SK-N-SH (cell line): ENCODE measurements at regions not wholly inside any gene's neighbourhood (a gene's known extent, or its start where the extent isn't known, plus 50 kb on each side); places are given as distances from the start of the nearest gene placed in this dataset.

Experiments used
- CTCF ChIA-PET: fragments of 300-600, 350-600 bp; formaldehyde crosslinking; extraction: SDS; loops from one replicate; lab custom pipeline; 2021; lab: Yijun Ruan, JAX
- POLR2A ChIA-PET: fragments of 350-600 bp; sonication (Branson Sonifier 250); formaldehyde crosslinking; extraction: SDS; loops from one replicate; lab custom pipeline; 2020; ENCODE audit warnings: antibody characterized with exemption, inconsistent platforms; lab: Yijun Ruan, JAX
- DNase-seq: peaks from one replicate; pipeline ENCODE4 v3.0.0; 2012
- H2AFZ ChIP-seq: fragments of 200-600 bp; sonication (generic); 2 replicates; pipeline ENCODE4 v1.8.1; 2016; ENCODE audit warnings: antibody characterized with exemption, mild to moderate bottlenecking, low read depth
- H3F3A ChIP-seq: fragments of 200-600 bp; sonication (generic); replicated peaks from 2 replicates; pipeline ENCODE3; 2016; ENCODE audit warnings: antibody characterized with exemption, mild to moderate bottlenecking; ENCODE audit not compliant: insufficient read depth
- H3K27ac ChIP-seq, 2 experiments: fragments of 200-500 bp in 1 of 2; fragments of 200-600 bp in 1 of 2; sonication (Bioruptor generic) in 1 of 2; sonication (generic), shearing (Covaris generic) in 1 of 2; 2 replicates each; pipeline versions ENCODE4 v1.5.1 to v1.6.1; 2014 to 2016; ENCODE audit warnings: low read depth in 2 of 2, inconsistent platforms in 1 of 2, low read length in 1 of 2, mild to moderate bottlenecking in 1 of 2, mixed read lengths in 1 of 2
- H3K27me3 ChIP-seq: fragments of 200-600 bp; sonication (generic), shearing (Covaris generic); 2 replicates; pipeline ENCODE4 v1.6.1; 2016; ENCODE audit warnings: mixed run types; ENCODE audit not compliant: insufficient read depth
- H3K36me3 ChIP-seq, 2 experiments: fragments of 200-500 bp in 1 of 2; fragments of 200-600 bp in 1 of 2; sonication (Bioruptor generic) in 1 of 2; sonication (generic) in 1 of 2; replicated peaks in 1 of 2; 2 replicates each; pipeline versions ENCODE3 to v1.5.1; 2014 to 2016; ENCODE audit warnings: low read length in 1 of 2, mild to moderate bottlenecking in 1 of 2; ENCODE audit not compliant: insufficient read depth in 2 of 2, control insufficient read depth in 1 of 2
- H3K4me1 ChIP-seq, 2 experiments: fragments of 200-500 bp in 1 of 2; fragments of 200-600 bp in 1 of 2; sonication (Bioruptor generic) in 1 of 2; sonication (generic), shearing (Covaris generic) in 1 of 2; 2 replicates each; pipeline versions ENCODE4 v1.5.1 to v1.6.1; 2014 to 2016; ENCODE audit warnings: low read depth in 1 of 2, low read length in 1 of 2, mixed run types in 1 of 2; ENCODE audit not compliant: insufficient read depth in 2 of 2, control insufficient read depth in 1 of 2
- H3K4me2 ChIP-seq: fragments of 200-600 bp; sonication (generic), shearing (Covaris generic); 2 replicates; pipeline ENCODE4 v1.6.1; 2017; ENCODE audit warnings: mixed run types
- H3K4me3 ChIP-seq, 2 experiments: fragments of 200-500 bp in 1 of 2; fragments of 200-600 bp in 1 of 2; sonication (Bioruptor generic) in 1 of 2; sonication (generic), shearing (Covaris generic) in 1 of 2; 2 replicates each; pipeline versions ENCODE4 v1.5.1 to v1.8.1; 2014 to 2016; ENCODE audit warnings: low read depth in 2 of 2, inconsistent platforms in 1 of 2, low read length in 1 of 2, mild to moderate bottlenecking in 1 of 2, mixed read lengths in 1 of 2, moderate library complexity in 1 of 2
- H3K79me2 ChIP-seq: fragments of 200-600 bp; sonication (generic); 2 replicates; pipeline ENCODE4 v1.8.1; 2017; ENCODE audit warnings: mild to moderate bottlenecking; ENCODE audit not compliant: insufficient read depth
- H3K9ac ChIP-seq: fragments of 200-600 bp; sonication (generic); 2 replicates; pipeline ENCODE4 v1.6.1; 2017; ENCODE audit warnings: mixed run types
- H3K9me2 ChIP-seq: fragments of 200-600 bp; sonication (generic); 2 replicates; pipeline ENCODE4 v1.6.1; 2017; ENCODE audit warnings: mixed run types
- H3K9me3 ChIP-seq: fragments of 200-600 bp; sonication (generic); 2 replicates; pipeline ENCODE4 v1.6.1; 2017; ENCODE audit warnings: mixed run types, mild to moderate bottlenecking, moderate library complexity
- H4K20me1 ChIP-seq: fragments of 200-600 bp; sonication (generic); 2 replicates; pipeline ENCODE4 v1.6.1; 2017; ENCODE audit warnings: mild to moderate bottlenecking, mixed run types; ENCODE audit not compliant: insufficient read depth
- CHD2 ChIP-seq: fragments of 150-350 bp; IDR thresholded peaks from 2 replicates; pipeline ENCODE4 v1.6.1; 2018; ENCODE audit warnings: low read length; ENCODE audit not compliant: partially characterized antibody
- GABPA ChIP-seq: IDR thresholded peaks from 2 replicates; pipeline ENCODE4 v1.4.0; 2012; ENCODE audit warnings: low read depth, mild to moderate bottlenecking
- RXRA ChIP-seq: IDR thresholded peaks from 2 replicates; pipeline ENCODE4 v1.4.0; 2012; ENCODE audit warnings: low read depth, mild to moderate bottlenecking, borderline replicate concordance
- YY1 ChIP-seq: IDR thresholded peaks from 2 replicates; pipeline ENCODE4 v1.4.0; 2012; ENCODE audit warnings: low read depth, mild to moderate bottlenecking
- WGBS: methylation state at CpG from one replicate; pipeline ENCODE4 v1.1.6; 2017; ENCODE audit warnings: low lambda C conversion rate; 5-methylcytosine and 5-hydroxymethylcytosine counted together
- TF ChIP-seq, protein P1 (sequence below): IDR thresholded peaks from 2 replicates; pipeline ENCODE4 v1.4.0; 2012; ENCODE audit warnings: low read depth, borderline replicate concordance
- TF ChIP-seq, protein P2 (sequence below): IDR thresholded peaks from 2 replicates; pipeline ENCODE4; 2012
- TF ChIP-seq, protein P3 (sequence below): fragments of 150-350 bp; IDR thresholded peaks from 2 replicates; pipeline ENCODE4 v1.6.1; 2017; ENCODE audit warnings: antibody characterized with exemption, low read length, low read depth, borderline replicate concordance
- TF ChIP-seq, protein P4 (sequence below): IDR thresholded peaks from 2 replicates; pipeline ENCODE4 v1.6.1; 2012; ENCODE audit warnings: mild to moderate bottlenecking, low read depth, low read length, moderate library complexity

DNA sequence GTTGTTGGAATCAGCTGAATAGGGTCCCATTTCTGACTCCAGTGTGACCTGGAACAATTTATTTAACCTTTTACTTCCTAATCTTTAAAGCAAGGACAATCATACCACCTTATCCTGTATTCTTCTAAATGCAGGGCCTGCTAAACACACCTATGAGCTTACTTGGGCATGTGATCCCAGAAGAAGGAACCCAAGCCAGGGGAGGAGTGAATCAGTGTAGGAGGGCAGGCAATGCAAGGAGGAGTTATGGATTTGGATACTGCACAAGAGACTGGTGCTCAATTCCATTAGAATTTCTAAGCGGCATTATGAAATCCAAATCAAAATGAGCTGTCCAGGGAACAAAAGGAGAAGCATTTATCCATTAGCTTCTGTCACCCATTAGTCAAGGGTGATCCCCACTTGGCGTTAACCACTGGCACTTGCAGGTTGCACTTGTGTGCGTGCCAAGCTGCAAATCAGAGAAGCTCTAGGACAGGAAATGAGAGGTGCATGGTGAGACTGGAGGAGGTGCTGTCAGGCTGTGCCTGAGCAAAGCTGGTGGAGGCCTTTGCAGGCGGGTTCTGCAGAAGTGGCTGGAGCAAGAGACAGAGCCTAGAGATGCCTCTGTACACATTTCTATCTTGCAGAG lies 297.2 kb upstream of the PLXNA2 start (continued):
- TF ChIP-seq, protein P1, sequence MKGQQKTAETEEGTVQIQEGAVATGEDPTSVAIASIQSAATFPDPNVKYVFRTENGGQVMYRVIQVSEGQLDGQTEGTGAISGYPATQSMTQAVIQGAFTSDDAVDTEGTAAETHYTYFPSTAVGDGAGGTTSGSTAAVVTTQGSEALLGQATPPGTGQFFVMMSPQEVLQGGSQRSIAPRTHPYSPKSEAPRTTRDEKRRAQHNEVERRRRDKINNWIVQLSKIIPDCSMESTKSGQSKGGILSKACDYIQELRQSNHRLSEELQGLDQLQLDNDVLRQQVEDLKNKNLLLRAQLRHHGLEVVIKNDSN, result no peak

DNA sequence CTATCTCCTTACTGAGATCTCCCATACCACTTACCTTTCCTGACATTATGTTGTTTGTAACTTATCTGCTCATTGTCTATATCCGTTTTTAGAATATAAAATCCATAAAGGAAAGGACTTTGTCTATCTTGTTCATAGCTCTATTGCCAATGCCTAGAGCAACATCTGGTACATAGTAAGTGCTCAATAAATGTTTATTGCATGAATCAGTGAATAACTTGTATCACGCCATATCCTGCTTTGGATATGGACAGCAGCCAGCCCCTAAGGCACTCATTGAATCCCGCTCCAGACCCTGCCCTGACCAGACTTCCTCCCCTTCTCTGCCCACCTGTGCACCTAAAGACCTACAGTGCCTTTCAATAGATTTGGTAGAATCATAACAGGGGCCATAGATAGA lies 298.1 kb upstream of the PLXNA2 start:
- TF ChIP-seq GABPA (no peak), CHD2 (no peak), RXRA (no peak), YY1 (no peak)
- TF ChIP-seq, protein P2, sequence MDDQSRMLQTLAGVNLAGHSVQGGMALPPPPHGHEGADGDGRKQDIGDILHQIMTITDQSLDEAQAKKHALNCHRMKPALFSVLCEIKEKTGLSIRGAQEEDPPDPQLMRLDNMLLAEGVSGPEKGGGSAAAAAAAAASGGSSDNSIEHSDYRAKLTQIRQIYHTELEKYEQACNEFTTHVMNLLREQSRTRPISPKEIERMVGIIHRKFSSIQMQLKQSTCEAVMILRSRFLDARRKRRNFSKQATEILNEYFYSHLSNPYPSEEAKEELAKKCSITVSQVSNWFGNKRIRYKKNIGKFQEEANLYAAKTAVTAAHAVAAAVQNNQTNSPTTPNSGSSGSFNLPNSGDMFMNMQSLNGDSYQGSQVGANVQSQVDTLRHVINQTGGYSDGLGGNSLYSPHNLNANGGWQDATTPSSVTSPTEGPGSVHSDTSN, result no peak
- TF ChIP-seq, protein P3, sequence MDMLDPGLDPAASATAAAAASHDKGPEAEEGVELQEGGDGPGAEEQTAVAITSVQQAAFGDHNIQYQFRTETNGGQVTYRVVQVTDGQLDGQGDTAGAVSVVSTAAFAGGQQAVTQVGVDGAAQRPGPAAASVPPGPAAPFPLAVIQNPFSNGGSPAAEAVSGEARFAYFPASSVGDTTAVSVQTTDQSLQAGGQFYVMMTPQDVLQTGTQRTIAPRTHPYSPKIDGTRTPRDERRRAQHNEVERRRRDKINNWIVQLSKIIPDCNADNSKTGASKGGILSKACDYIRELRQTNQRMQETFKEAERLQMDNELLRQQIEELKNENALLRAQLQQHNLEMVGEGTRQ, result no peak
- TF ChIP-seq, protein P4, sequence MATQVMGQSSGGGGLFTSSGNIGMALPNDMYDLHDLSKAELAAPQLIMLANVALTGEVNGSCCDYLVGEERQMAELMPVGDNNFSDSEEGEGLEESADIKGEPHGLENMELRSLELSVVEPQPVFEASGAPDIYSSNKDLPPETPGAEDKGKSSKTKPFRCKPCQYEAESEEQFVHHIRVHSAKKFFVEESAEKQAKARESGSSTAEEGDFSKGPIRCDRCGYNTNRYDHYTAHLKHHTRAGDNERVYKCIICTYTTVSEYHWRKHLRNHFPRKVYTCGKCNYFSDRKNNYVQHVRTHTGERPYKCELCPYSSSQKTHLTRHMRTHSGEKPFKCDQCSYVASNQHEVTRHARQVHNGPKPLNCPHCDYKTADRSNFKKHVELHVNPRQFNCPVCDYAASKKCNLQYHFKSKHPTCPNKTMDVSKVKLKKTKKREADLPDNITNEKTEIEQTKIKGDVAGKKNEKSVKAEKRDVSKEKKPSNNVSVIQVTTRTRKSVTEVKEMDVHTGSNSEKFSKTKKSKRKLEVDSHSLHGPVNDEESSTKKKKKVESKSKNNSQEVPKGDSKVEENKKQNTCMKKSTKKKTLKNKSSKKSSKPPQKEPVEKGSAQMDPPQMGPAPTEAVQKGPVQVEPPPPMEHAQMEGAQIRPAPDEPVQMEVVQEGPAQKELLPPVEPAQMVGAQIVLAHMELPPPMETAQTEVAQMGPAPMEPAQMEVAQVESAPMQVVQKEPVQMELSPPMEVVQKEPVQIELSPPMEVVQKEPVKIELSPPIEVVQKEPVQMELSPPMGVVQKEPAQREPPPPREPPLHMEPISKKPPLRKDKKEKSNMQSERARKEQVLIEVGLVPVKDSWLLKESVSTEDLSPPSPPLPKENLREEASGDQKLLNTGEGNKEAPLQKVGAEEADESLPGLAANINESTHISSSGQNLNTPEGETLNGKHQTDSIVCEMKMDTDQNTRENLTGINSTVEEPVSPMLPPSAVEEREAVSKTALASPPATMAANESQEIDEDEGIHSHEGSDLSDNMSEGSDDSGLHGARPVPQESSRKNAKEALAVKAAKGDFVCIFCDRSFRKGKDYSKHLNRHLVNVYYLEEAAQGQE, result no peak
- Histone ChIP-seq H3K4me1 (peaks cover 0 to 14% of the 10 kb centered on the region in 2 experiments; a peak in 2 of 4 replicates), H3F3A (no peaks in the 10 kb centered on the region), H3K27ac (no peak overlapping the region), H3K9me2 (no peaks in the 10 kb centered on the region), H3K36me3 (no peaks in the 10 kb centered on the region), H3K9me3 (no peaks in the 10 kb centered on the region), H3K27me3 (no peaks in the 10 kb centered on the region), H3K9ac (no peak overlapping the region), H3K4me3 (no peak overlapping the region), H4K20me1 (no peaks in the 10 kb centered on the region), H3K79me2 (no peaks in the 10 kb centered on the region), H2AFZ (no peak overlapping the region), H3K4me2 (no peak overlapping the region)
- WGBS, result 57% methylated on average over 3 of the region's 3 CpGs
- DNase-seq, result no peak
- POLR2A ChIA-PET, result interaction anchor here (1.1 kb wide), 1 partner anchor 17 kb away, joined by 3 read pairs; no protein-coding TSS in a partner anchor
- CTCF ChIA-PET, result interaction anchor here (0.7 kb wide), 1 partner anchor 578 kb away, joined by 3 read pairs; no protein-coding TSS in a partner anchor
